Stimulated activated CD8-positive, alpha-beta memory T cell treated with anti-CD3 and anti-CD28 coated beads, Interleukin-2, amount 100 ng/mL, for 48 hours (primary cell): ENCODE measurements at regions not wholly inside any gene's neighbourhood (a gene's known extent, or its start where the extent isn't known, plus 50 kb on each side); places are given as distances from the start of the nearest gene placed in this dataset.
"Not testable (repeated sequence)": the region's sequence is repeated elsewhere in the genome, so short reads cannot be mapped to it uniquely, and the experiment has no call there.

Experiments
- DNase-seq, 2 donors: peaks; one replicate each; pipeline ENCODE4 v3.0.0-alpha.2; 2020; ENCODE audit warnings: low read depth in 2 of 2

DNA sequence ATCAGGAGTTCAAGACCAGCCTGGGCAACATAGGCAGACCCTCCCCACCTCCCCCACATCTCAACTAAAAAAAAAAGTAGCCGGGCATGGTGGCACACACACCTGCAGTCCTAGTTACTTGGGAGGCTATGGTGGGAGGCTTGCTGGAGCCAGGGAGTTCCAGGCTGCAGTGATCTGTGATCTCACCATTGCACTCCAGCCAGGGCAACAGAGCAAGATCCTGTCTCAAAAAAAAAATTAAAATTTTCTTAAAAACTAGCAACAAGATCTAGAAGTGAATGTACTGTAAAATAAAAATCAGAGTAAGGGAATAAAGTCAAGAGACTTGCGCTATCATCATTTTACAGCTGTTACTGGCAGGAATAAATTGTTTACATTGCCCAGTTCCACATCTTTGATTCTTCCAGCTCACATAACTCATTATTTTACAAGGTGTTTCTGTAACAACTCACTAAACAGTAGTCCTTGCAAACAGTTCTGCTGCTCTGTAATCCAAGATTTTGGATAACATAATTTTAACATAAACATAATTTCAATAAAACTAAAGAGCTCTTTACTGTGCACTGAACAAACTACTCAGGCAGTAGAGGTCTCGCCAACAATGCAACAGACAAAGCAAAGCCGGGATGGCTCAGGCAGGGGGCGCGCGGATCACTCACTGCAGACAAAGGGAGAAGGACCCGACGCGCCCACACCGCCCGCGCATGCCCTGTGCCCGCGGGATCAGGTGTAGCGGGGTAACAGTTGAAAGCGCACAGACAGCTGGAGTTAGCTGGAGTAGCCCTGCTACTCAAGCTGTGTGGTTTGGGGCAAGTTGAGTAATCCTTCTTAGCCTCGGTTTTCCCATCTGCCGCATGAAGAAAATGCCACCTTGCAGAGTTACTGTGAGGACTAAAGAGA, 73.3 kb upstream of the NFE2L3 start:
- peak; percentile 67 to 74 for DNase-seq

DNA sequence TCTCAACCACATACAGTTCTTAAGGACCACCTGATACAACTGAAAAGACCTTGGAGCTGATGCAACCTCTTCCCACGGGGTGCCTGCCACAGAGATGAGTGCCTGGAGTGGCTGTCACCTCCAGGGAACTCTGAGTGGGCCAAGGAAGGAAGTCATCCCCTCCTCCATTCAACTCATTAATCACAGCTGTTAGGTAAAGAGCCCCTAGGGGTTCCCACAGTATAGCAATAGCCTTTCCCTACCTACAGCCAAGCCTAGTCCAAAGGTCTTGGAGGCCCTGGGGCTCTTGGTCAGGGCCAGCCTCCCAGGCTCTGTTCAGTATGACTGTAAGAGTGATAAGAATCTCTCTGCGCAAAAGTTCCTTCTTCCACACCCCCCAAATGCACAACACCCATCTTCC, 70.4 kb upstream of the NFE2L3 start:
- DNase-seq = no peak

- no peak for DNase-seq
These were observed 68.9 kb upstream of the NFE2L3 start for GRCh38 chr7:26083113-26083512.

- no peak for DNase-seq
These were observed 67.6 kb upstream of the NFE2L3 start for GRCh38 chr7:26084418-26084817.

DNA sequence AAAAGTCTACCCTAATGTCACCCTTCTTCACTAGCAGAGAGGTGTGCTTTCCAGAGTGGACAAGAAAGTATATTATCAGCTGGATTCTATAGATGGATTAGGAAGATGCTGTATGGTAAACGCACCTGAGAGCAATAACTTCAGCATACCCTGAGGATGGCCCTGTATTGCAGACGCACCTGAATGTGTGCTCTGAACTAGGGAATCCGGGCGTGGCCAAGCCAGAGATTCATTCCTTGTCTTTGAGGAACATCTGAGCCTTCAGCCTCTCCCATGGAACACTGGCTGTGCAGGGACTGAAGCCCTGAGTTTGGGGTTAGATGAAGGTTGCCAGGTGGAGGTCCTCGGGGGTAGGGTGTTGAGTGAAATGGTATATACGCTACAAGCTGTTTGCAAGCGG, 66.2 kb upstream of the NFE2L3 start:
- DNase-seq = no peak

DNA sequence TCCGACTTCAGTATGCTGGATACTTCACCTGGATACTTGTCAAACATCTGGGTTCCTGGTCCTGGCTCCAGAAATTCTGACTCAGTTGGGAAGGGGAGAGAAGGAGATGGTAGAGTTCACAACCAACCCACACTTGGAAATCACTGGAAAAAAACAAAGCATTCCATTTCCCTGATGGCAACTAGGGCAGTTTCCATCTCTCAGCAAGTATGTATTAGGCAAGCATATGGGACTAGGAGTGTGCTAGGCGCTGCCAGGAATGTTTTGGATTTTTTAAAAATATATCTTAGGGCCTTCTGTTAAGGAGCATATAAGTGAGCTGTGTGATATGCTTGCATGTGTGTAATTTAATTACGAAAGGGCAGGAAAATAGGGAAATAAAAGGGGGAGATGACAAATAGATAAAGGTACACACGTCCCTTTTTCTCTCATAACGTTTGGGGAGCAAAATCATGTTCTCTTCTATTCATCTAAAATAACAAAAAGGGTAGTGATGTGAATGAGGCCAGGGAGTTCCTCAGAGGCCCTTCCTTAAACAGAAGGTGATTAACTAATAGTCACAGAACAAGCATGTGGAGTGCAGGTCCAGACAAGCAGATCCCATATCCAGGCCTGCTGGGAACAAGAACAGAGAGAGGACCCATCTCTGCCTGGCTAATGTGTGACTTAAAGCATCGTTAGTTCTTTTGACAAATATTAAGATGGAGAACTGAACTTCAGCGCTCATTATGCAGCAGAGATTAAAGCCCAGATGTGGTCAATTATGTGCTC, 64.5 kb upstream of the NFE2L3 start:
- no peak for DNase-seq

- DNase-seq = not testable (repeated sequence)
These were observed 62.5 kb upstream of the NFE2L3 start for GRCh38 chr7:26089469-26089868.

DNA sequence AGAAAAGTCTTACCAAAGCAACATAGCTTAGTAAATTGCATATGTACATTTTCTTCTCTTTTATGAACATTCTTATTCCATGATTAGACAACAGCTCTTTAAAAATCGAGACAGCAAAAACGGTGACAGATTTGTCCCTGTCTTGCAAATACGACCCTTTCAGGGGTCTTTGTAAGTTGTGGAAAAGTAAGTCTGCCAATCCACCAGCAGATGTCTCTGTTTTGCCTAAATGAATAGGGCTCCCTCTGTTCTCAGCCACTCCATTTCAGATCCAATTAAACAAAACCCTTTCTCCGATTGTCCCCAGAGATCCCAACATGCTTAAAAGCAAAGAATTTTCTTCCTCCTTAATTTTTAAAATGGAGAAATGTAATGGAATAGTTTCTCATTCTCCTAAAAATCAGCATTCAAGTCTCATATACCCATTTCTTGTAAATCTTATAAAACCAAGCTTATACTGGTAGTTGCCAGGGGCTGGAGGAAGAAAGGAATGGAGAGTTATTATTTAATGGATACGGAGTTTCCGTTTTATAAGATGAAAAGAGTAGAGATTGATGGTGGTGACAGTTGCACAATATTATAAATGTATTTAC, 61.0 kb upstream of the NFE2L3 start:
- no peak for DNase-seq

GRCh38 chr7:26091933-26092332, 60.1 kb upstream of the NFE2L3 start:
- no peak for DNase-seq

DNA sequence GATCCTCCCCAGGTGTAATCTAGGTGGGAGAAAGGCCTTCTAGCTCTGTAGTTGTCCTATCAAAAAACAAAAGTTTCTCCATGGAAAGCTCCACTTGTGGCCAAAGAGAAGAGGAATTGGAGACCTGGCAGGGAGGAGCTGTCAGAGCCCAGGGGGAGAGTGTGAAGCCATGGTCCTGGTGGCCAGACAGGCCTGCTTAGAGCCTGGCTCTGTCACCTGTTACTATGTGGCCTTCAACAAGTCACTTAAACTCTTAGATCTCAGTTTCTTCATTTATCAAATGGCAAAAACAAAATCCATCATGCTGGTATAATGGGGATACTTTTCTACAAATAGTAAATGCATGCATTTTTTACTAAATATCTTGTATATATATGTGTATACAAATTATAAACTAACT, 59.0 kb upstream of the NFE2L3 start:
- no peak for DNase-seq

GRCh38 chr7:26096136-26096535, 55.9 kb upstream of the NFE2L3 start:
- DNase-seq = no peak

DNA sequence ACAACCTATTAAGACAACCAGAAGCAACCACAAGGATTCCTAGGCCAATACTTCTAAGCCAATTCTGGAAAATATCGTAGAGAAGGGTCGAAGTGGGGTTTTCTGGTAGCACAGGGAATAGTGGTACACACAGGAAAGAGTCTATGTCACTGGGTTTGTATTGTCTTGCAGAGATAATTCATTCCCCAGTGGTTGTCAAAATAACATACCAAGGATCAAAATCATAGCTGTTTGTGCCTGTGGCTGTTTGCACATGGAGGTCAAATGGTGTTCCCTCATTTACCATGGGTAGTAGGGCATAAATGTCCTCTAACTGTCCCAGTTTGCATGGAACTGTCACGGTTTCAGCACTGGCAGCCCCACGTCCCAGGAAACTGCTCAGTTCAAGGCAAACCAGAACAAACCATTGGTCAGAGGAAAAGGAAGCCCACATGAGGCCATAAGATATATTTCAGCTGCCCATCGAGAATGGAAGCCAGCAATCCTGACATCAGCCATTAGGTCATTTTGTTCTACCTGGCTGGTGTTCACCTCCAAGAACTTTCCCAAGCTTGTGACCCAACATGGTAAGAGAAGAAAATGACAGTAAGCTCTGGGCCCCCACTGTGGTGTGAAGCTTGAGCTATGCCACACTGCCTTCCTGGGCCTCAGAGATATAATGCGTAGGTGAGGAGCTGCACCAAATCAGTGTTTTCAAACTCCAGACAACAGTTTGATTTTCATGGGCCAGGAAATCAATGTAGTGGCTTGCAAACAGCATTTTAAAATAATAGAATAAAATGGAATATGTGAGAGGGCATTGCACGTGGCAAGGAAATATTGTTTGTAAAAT, 53.9 kb upstream of the NFE2L3 start:
- DNase-seq = no peak

DNA sequence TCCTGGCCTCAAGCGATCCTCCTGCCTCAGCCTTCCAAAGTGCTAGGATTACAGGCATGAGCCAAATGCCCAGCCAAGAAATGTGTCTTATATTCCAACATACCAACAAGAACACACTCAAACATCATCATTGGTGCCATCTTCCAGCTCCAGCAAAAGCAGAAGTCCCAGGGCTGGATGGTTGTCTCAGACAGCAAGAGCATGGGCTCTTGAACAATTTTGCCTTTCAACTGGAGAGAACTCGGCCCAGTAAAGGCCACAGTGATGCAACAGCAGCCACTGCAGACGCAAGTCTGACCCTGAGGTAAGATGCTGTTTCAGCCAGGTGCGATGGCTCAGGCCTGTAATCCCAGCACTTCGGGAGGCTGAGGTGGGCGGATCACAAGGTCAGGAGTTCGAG, 52.8 kb upstream of the NFE2L3 start:
- DNase-seq = no peak

DNA sequence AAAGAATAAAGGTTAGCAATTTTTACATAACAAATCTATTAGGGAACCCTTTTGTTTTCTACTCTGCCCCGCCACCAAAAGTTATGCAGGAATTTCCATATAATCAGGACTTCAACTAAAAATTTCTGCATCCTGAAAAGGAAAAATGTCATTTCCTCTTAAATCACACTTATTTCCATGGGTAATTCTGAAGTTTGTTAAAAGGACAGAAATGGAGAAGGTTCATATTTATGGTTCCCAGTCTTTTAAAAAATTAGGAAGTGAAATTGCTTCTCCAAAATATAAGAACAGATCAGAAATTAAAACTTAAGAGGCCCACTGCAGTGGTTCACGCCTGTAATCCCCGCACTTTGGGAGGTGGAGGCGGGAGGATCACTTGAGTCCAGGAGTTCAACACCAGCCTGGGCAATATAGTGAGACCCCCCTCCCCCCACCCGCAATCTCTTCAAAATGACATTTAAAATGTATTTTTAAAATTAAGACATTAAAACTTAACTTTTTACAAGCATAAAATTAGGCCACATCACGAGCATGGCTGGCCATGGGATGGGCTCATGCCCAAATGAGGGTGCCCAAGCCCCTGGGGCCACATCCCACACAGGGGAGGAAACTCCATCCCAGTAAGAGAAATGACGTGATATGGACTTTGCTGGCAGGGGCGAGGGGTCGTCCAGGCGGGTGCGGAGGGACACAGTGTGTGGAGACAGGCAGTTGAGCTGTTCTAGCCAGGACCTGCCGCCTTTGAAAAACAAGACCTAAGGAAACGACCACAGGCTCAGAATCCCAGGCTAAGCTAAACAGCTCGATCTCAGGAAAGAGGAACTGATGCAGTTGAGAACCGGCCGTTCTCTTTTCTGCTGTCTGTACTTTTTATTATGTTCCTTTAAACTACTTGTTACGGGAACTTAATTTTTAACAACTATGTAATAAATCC, 51.3 kb upstream of the NFE2L3 start:
- no peak for DNase-seq

DNA sequence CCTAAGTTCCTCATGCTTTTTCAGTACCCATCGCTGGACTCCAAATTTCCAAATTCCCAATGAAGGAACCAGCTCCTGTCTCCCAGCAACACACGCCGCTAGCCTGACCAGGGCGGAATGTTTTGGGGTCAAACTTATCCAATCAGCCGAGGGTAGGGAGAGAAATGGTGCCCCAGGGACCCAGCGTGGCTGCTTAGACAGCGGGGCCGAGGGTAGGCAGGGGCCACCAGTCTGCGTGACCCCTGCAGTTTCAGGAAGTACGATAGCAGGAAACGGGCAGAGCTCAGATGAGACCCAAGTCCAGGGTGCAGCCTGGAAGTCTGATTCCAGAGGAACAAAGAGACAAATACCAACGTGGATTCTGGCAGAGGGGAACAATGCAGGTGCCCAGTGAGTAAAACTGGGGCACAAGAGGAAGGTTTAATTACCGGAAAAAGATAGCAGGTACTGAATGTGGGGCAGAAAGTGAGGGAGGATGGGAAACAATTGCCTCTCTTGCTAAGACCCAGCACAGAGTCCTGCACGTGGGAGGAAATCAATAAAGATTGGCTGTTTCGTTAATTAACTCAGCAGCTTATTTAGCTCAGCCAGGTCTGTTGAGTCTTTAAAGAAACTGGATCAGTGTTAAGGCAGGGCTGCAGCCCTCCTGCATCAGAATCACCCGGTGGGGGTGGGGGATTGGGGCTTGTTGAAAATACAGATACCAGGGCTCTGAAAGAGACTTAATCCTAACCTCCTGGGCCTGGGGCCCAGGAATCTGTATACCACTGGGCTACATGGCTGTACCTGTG, 50.4 kb upstream of the NFE2L3 start:
- no peak for DNase-seq

DNA sequence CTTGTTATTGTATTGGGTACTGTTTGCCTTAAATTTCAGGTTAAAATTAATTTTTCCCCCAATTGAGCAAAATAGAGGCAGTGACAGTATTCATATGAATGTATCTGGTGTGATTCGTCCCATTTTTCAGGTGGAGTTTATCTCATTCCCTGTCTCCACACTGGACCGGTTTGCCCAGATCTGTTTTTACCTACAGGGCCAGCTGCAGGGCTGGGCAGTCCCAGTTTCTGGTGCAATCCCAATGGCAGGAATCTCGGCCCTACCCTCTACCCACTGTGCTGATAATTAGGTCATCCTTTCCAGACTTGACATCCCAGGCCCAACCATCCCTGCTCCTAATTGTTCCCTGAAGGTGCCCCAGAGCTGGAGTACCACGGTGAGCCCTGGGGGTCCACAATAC, 49.8 kb upstream of the NFE2L3 start:
- DNase-seq = no peak
